Activated T-helper 17 cell treated with anti-CD3 and anti-CD28 coated beads, Interleukin-2, amount 50 U/mL, for 72 hours (primary cell): ENCODE measurements at regions not wholly inside any gene's neighbourhood (a gene's known extent, or its start where the extent isn't known, plus 50 kb on each side); places are given as distances from the start of the nearest gene placed in this dataset.

Experiments used
- ATAC-seq: fragments of 150-1000 bp; cut with Tn5 transposase; replicated peaks from 2 replicates; pipeline ENCODE4 v1.10.0; 2021; ENCODE audit warnings: mild to moderate bottlenecking, moderate library complexity
- H3K27ac Mint-ChIP-seq: one replicate; pipeline ENCODE4 v1.8.0; 2022; ENCODE audit warnings: mixed read lengths
- H3K27me3 Mint-ChIP-seq: one replicate; pipeline ENCODE4 v1.8.0; 2022; ENCODE audit warnings: mixed read lengths
- H3K36me3 Mint-ChIP-seq: one replicate; pipeline ENCODE4 v1.8.0; 2022; ENCODE audit warnings: low read depth, mild to moderate bottlenecking, mixed read lengths
- H3K4me1 Mint-ChIP-seq: one replicate; pipeline ENCODE4 v1.8.0; 2022; ENCODE audit warnings: mixed read lengths
- H3K4me3 Mint-ChIP-seq: one replicate; pipeline ENCODE4 v1.8.0; 2022; ENCODE audit warnings: mild to moderate bottlenecking, mixed read lengths
- H3K9me3 Mint-ChIP-seq: one replicate; pipeline ENCODE4 v1.8.0; 2022; ENCODE audit warnings: mixed read lengths

DNA sequence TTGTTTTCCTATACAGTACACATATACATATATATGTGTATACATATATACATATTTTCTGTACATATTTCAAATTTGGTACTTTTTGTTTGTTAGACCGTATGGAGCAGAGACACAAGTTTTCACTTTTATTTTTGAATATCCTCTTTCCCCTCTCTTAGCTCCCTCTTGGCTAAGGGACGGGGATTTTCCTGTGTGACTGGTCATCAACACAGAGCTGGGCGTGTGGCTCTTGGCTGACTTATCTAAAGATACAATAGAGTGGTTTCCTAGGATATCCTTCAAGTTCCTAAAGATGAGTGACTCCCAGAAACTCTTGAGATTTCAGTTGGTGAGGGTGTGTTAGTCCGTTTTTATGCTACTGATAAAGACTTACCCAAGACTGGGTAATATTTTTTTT, 1404.5 kb upstream of the TMEM132C start:
- no peaks in the 10 kb centered on the region for H3K36me3 Mint-ChIP-seq
- H3K9me3 Mint-ChIP-seq: peaks cover 4% of the 10 kb centered on the region
- H3K4me1 Mint-ChIP-seq: no peaks in the 10 kb centered on the region
- H3K27me3 Mint-ChIP-seq: no peaks in the 10 kb centered on the region
- no peak overlapping the region for H3K4me3 Mint-ChIP-seq
- no peak for ATAC-seq
- H3K27ac Mint-ChIP-seq: no peak overlapping the region

DNA sequence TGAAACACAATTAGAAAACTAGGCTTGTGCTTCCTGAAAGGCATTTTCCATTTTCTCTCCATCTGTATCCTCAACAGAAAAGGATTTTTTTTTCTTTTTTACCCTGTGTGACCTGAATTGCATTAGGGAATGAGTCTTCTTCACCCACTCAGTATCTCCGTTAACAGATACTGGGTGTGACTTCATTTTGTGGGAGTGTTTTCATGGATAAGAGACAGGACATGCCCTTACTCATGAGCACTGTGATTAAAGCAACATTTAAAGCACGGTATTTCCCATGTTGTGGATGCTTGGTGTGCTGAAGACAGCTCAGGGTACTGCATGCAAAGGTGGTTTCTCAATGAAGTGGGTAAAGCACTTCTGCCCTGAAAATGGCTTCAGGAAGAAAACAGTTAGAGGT, 1397.3 kb upstream of the TMEM132C start:
- Mint-ChIP-seq H3K27ac (no peak overlapping the region), H3K9me3 (no peaks in the 10 kb centered on the region), H3K4me3 (no peak overlapping the region), H3K4me1 (peaks cover 3% of the 10 kb centered on the region), H3K36me3 (no peaks in the 10 kb centered on the region), H3K27me3 (no peaks in the 10 kb centered on the region)
- no peak for ATAC-seq

DNA sequence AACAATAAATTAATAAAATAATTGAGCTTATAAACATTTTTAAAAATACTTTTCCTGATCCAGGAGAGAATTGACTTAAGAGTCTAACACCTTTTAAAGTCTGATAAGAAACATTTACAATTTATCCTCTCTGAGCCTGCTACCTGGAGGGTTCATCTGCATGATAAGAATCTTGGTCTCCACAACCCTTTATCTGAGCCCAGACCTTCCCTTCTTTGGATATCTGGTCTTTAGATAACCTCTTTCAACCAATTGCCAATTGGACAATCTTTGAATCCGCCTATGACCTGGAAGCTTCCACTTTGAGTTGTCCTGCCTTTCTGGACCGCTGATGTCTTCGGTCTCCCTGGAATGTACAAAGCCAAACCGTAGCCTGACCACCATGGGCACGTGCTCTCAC, 1393.3 kb upstream of the TMEM132C start:
- Mint-ChIP-seq H3K27me3 (peaks cover 4% of the 10 kb centered on the region), H3K27ac (peak overlapping the region; percentile 42), H3K36me3 (no peaks in the 10 kb centered on the region), H3K9me3 (no peaks in the 10 kb centered on the region), H3K4me1 (peaks cover 3% of the 10 kb centered on the region), H3K4me3 (no peak overlapping the region)
- no peak for ATAC-seq

- H3K27me3 Mint-ChIP-seq: peaks cover 4% of the 10 kb centered on the region
- peak; percentile 76 for ATAC-seq
- peak overlapping the region; percentile 42 for H3K27ac Mint-ChIP-seq
- H3K9me3 Mint-ChIP-seq: no peaks in the 10 kb centered on the region
- H3K4me3 Mint-ChIP-seq: no peak overlapping the region
- no peaks in the 10 kb centered on the region for H3K36me3 Mint-ChIP-seq
- peaks cover 3% of the 10 kb centered on the region for H3K4me1 Mint-ChIP-seq
Measured at GRCh38 chr12:126874427-126875026, 1392.4 kb upstream of the TMEM132C start.

DNA sequence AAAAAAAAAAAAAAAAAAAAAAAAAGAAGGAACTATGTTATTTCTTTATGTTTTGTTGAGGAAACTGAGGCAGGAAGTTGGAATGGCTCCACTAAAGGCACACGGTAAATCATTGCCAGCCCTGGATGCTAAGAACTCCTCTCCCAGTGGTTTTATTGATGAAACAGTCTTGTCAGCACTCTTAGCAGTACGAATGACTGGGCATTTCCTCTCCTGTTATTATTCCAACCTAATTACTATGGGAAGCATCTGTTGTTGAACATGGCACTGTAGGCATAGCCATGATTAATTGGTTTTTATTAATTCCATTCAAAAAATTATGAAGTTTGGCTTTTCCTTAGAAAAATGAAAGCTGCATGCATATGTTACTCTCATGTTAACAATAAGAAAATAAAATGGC, 1387.1 kb upstream of the TMEM132C start:
- H3K4me3 Mint-ChIP-seq: no peak overlapping the region
- no peaks in the 10 kb centered on the region for H3K9me3 Mint-ChIP-seq
- no peaks in the 10 kb centered on the region for H3K36me3 Mint-ChIP-seq
- no peak overlapping the region for H3K27ac Mint-ChIP-seq
- H3K4me1 Mint-ChIP-seq: no peaks in the 10 kb centered on the region
- ATAC-seq: no peak
- peaks cover 11% of the 10 kb centered on the region for H3K27me3 Mint-ChIP-seq

- Mint-ChIP-seq H3K36me3 (no peaks in the 10 kb centered on the region), H3K27ac (no peak overlapping the region), H3K4me1 (no peaks in the 10 kb centered on the region), H3K9me3 (no peaks in the 10 kb centered on the region), H3K4me3 (no peak overlapping the region), H3K27me3 (peaks cover 19% of the 10 kb centered on the region)
- ATAC-seq: no peak
Measured at GRCh38 chr12:126883697-126884096, 1383.3 kb upstream of the TMEM132C start.

DNA sequence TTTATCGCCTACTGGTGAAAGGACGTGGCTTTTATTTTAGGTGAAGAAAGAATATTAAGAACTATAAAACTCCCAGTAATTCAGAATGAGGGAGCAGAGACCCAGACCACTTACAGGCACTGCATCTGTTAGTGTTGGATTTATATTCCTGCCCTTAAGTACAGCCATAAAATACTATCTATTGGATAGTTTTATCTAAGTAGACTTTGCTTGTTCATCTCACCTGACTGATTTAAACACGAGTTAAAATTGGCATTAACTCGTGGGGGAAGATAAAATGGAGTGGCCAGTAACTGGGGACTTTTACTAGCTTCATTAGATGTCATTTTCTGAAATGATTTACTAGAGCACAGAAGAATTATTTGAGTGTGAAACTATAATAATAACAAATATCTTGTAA, 1377.5 kb upstream of the TMEM132C start:
- Mint-ChIP-seq H3K4me3 (no peak overlapping the region), H3K27ac (no peak overlapping the region), H3K4me1 (no peaks in the 10 kb centered on the region), H3K9me3 (peaks cover 7% of the 10 kb centered on the region), H3K27me3 (peaks cover 17% of the 10 kb centered on the region), H3K36me3 (no peaks in the 10 kb centered on the region)
- ATAC-seq: no peak

- no peak for ATAC-seq
- no peak overlapping the region for H3K4me3 Mint-ChIP-seq
- H3K9me3 Mint-ChIP-seq: peaks cover 7% of the 10 kb centered on the region
- no peak overlapping the region for H3K27ac Mint-ChIP-seq
- no peaks in the 10 kb centered on the region for H3K36me3 Mint-ChIP-seq
- peaks cover 17% of the 10 kb centered on the region for H3K27me3 Mint-ChIP-seq
- H3K4me1 Mint-ChIP-seq: no peaks in the 10 kb centered on the region
Measured at GRCh38 chr12:126890097-126890496, 1376.9 kb upstream of the TMEM132C start.

DNA sequence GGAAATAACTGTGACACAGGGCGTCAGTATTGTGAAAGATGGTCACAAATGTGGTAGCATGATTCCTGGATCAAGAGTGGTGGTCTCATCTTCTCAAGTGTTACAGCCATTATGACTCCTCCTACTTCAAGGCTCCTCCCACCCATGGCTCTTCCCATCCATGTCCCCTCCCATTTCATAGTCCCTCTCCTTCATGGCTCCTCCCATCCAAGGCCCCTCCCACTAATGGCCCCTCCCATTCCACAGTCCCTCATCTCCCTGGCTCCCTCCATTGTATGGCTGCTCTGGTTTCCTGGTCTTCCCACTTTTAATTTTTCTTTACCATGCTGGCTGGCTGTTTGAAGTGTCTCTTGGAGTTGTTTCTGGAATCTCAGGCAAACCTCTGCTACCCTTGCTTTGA, 1375.2 kb upstream of the TMEM132C start:
- H3K9me3 Mint-ChIP-seq: peaks cover 7% of the 10 kb centered on the region
- H3K36me3 Mint-ChIP-seq: no peaks in the 10 kb centered on the region
- H3K27ac Mint-ChIP-seq: no peak overlapping the region
- no peak for ATAC-seq
- no peak overlapping the region for H3K4me3 Mint-ChIP-seq
- H3K4me1 Mint-ChIP-seq: no peaks in the 10 kb centered on the region
- H3K27me3 Mint-ChIP-seq: peaks cover 12% of the 10 kb centered on the region

- peaks cover 17% of the 10 kb centered on the region for H3K27me3 Mint-ChIP-seq
- H3K9me3 Mint-ChIP-seq: peaks cover 5% of the 10 kb centered on the region
- no peaks in the 10 kb centered on the region for H3K36me3 Mint-ChIP-seq
- no peak overlapping the region for H3K27ac Mint-ChIP-seq
- no peak for ATAC-seq
- no peak overlapping the region for H3K4me3 Mint-ChIP-seq
- H3K4me1 Mint-ChIP-seq: no peaks in the 10 kb centered on the region
Measured at GRCh38 chr12:126895951-126896913, 1370.7 kb upstream of the TMEM132C start.

DNA sequence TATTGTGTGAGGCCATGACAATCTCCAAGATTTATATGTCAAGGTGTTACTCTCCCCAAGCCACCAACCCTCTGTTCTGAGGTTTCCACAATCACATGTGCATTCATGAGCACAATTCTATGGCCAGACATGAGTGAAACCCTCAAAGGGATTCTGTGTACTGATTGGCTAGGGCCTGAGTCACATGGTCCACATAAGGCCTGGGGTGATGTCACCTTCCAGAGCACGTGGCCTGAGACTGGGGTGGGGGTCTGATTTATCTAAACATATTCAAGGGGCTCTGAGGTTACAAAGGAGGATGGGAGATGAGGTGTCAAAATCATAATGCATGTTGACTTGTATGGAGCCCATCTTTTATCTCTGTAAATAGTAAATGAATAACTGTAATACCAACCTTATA, 1369.9 kb upstream of the TMEM132C start:
- peaks cover under 1% of the 10 kb centered on the region for H3K9me3 Mint-ChIP-seq
- H3K4me1 Mint-ChIP-seq: no peaks in the 10 kb centered on the region
- H3K36me3 Mint-ChIP-seq: no peaks in the 10 kb centered on the region
- H3K27ac Mint-ChIP-seq: no peak overlapping the region
- no peak overlapping the region for H3K4me3 Mint-ChIP-seq
- H3K27me3 Mint-ChIP-seq: peaks cover 13% of the 10 kb centered on the region
- ATAC-seq: no peak

DNA sequence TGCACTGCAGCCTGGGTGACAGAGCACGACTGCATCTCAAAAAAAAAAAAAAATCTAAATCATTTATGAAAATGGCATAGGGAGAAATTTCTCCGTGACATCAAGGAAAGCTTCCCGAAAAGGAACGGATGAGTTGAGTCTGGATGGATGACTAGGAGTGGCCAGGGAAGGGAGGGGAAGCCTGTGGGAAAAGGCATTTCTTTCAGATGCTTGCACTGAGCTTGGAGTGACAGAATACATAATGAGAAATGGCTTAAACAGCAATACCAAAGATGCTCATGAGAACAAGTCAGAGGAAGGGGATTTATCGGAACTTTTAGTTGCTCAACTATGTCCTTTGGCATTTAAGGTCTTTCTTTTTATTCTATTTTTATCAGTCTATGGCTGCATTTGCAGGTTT, 1369.2 kb upstream of the TMEM132C start:
- H3K4me1 Mint-ChIP-seq: no peaks in the 10 kb centered on the region
- H3K27ac Mint-ChIP-seq: no peak overlapping the region
- H3K4me3 Mint-ChIP-seq: no peak overlapping the region
- H3K36me3 Mint-ChIP-seq: no peaks in the 10 kb centered on the region
- no peak for ATAC-seq
- no peaks in the 10 kb centered on the region for H3K9me3 Mint-ChIP-seq
- peaks cover 12% of the 10 kb centered on the region for H3K27me3 Mint-ChIP-seq

DNA sequence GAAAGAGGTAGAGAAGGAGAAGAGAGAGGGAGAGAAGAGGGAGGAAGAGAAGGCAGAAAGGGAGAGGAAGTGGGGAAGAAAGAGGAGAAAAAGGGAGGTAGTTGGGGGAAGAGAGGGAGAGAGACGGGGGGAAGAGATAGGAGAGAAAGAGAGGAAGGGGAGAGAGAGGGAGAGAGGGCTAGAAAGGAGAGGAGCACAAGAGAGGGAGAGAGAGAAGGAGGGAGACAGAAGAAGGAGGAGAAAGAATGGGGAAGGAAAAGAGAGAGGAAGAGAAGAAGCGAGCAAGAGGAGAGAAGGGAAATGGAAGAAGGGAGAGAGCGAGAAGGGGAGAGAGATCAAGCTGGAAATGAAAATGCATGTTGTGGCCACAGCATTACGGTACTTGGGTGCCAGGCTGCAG, 1368.4 kb upstream of the TMEM132C start:
- H3K9me3 Mint-ChIP-seq: no peaks in the 10 kb centered on the region
- no peaks in the 10 kb centered on the region for H3K4me1 Mint-ChIP-seq
- H3K27ac Mint-ChIP-seq: no peak overlapping the region
- H3K27me3 Mint-ChIP-seq: peaks cover 12% of the 10 kb centered on the region
- no peak overlapping the region for H3K4me3 Mint-ChIP-seq
- ATAC-seq: no peak
- H3K36me3 Mint-ChIP-seq: no peaks in the 10 kb centered on the region

DNA sequence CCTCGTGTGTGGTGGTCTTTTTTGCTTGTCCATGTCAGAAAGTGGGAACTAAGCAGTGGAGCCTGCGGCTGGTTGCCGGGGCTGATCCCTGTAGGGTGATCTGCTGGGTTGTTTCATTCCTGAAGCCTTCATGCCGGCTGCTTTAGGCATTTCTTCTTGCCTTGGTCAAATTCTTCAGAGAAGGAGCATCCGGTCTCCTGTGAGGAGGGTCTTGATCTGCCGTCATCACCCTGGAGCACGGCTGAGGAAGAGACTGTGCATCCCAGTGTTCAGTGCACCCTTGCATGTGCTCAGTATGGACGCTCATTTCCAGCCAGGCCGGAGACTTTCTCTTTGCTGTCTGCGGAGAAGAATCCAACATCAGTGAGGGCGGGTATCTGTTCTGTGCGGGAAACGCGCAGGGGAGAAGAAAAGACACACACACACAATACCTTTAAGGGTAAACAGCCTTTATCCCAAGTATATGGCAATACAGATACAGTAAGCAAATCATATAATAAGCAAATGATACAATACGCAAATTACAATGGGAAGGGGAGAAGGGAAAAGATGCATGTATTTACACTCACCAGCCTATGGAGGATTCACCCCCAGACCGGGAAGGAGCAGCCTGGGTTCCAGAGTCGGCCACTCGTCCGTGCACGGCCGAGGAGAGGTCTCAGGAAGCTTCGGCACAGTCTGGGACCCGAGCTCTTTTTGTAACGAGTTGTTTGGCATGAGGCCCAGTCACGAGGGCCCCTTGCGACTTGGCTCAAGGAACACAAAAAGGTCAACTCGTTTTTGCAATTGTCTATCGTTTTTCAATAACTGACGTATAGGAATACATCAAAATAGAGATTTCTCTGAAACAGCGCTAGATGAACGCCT, 1366.8 kb upstream of the TMEM132C start:
- H3K4me3 Mint-ChIP-seq: no peak overlapping the region
- H3K36me3 Mint-ChIP-seq: no peaks in the 10 kb centered on the region
- no peak overlapping the region for H3K27ac Mint-ChIP-seq
- ATAC-seq: no peak
- no peaks in the 10 kb centered on the region for H3K9me3 Mint-ChIP-seq
- H3K4me1 Mint-ChIP-seq: no peaks in the 10 kb centered on the region
- peaks cover 12% of the 10 kb centered on the region for H3K27me3 Mint-ChIP-seq
